Panc1 (cell line): ENCODE measurements at regions not wholly inside any gene's neighbourhood (a gene's known extent, or its start where the extent isn't known, plus 50 kb on each side); places are given as distances from the start of the nearest gene placed in this dataset.

ENCODE experiments used
- POLR2AphosphoS5 ChIP-seq: IDR thresholded peaks from 2 replicates; pipeline ENCODE4 v1.6.1; 2012; ENCODE audit warnings: mild to moderate bottlenecking, low read depth, low read length, moderate library complexity
- TF ChIP-seq, protein P1 (sequence below): fragments of 450-650 bp; IDR thresholded peaks from 2 replicates; pipeline ENCODE4 v1.5.1; 2017; ENCODE audit warnings: mild to moderate bottlenecking

DNA sequence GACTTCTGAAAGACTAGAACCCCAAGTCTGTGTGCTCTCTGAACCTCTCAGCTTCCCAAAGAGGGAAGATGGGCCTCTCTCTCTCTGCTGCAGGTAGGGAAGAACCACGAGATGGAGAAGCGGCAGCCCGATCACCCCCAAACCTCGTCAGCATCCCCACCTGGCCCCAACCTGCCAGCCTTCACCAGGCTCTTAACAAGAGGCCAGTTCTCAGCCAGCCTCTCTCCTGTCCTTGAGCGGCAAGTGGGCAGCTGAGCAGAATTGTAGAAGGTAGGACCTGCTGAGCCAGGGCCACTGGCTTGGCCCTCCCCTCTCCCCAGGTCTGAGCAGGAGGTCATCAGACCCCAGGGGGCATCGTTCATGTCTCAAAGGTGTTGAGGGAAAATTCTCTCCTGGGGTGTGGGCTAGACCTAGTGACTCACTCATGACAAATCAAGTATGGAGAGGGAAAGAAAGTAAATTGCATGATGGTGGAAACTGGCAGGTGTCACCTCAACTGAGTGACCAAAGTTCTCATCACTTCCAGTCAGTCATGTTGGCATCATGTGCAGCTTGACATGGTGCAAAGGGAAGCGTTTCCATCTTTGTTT, 92.0 kb upstream of the GPR26 start:
- TF ChIP-seq, protein P1, sequence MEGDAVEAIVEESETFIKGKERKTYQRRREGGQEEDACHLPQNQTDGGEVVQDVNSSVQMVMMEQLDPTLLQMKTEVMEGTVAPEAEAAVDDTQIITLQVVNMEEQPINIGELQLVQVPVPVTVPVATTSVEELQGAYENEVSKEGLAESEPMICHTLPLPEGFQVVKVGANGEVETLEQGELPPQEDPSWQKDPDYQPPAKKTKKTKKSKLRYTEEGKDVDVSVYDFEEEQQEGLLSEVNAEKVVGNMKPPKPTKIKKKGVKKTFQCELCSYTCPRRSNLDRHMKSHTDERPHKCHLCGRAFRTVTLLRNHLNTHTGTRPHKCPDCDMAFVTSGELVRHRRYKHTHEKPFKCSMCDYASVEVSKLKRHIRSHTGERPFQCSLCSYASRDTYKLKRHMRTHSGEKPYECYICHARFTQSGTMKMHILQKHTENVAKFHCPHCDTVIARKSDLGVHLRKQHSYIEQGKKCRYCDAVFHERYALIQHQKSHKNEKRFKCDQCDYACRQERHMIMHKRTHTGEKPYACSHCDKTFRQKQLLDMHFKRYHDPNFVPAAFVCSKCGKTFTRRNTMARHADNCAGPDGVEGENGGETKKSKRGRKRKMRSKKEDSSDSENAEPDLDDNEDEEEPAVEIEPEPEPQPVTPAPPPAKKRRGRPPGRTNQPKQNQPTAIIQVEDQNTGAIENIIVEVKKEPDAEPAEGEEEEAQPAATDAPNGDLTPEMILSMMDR: no peak
- no peak for TF ChIP-seq POLR2AphosphoS5
